ENCODE measurements at regions not wholly inside any gene's neighbourhood (a gene's known extent, or its start where the extent isn't known, plus 50 kb on each side); places are given as distances from the start of the nearest gene placed in this dataset.
"Not testable (repeated sequence)": the region's sequence is repeated elsewhere in the genome, so short reads cannot be mapped to it uniquely, and the experiment has no call there.

GRCh38 chr4:84221704-84222103 is 277.4 kb downstream of the NKX6-1 start:
- intact Hi-C loops (cut with micrococcal nuclease): no loop called here
- Mint-ChIP-seq H3K4me1 (ENCODE audit: low read depth) (no peaks in the 10 kb centered on the region), H3K27me3 (ENCODE audit: low read depth) (no peaks in the 10 kb centered on the region), H3K36me3 (ENCODE audit: low read depth) (no peaks in the 10 kb centered on the region), H3K4me3 (ENCODE audit: low read depth) (no peak overlapping the region), H3K9me3 (no peaks in the 10 kb centered on the region), H3K27ac (no peak overlapping the region)
- DNase-seq (ENCODE audit: low spot score): no peak

- Mint-ChIP-seq H3K4me1 (ENCODE audit: low read depth) (no peaks in the 10 kb centered on the region), H3K27ac (no peak overlapping the region), H3K4me3 (ENCODE audit: low read depth) (no peak overlapping the region), H3K27me3 (ENCODE audit: low read depth) (no peaks in the 10 kb centered on the region), H3K36me3 (ENCODE audit: low read depth) (no peaks in the 10 kb centered on the region), H3K9me3 (no peaks in the 10 kb centered on the region)
- DNase-seq (ENCODE audit: low spot score): no peak
- intact Hi-C loops (cut with micrococcal nuclease): no loop called here
These were observed 278.1 kb downstream of the NKX6-1 start for GRCh38 chr4:84220990-84221389.

DNA sequence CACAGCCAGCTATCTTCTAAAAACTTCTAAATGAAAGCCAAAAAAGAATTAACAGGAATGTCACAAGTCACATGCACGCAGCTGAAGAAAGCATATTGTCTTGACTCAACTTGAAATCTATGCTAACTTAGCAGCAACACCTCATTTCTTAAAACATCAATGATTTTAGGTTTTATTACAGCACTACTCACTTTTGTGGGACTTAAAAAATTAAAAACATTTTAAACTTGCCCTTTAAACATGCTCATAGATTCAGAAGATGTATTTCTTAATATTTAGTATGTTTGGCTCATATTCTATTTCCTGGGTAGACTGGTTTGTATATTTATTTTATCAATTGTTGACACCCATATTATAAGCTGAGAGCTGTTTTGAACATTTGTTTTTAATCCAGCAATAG is 279.4 kb downstream of the NKX6-1 start:
- no peaks in the 10 kb centered on the region for H3K9me3 Mint-ChIP-seq
- H3K27me3 Mint-ChIP-seq (ENCODE audit: low read depth): no peaks in the 10 kb centered on the region
- no peaks in the 10 kb centered on the region for H3K36me3 Mint-ChIP-seq (ENCODE audit: low read depth)
- DNase-seq (ENCODE audit: low spot score): no peak
- H3K4me3 Mint-ChIP-seq (ENCODE audit: low read depth): no peak overlapping the region
- no peaks in the 10 kb centered on the region for H3K4me1 Mint-ChIP-seq (ENCODE audit: low read depth)
- intact Hi-C loops (cut with micrococcal nuclease): no loop called here
- H3K27ac Mint-ChIP-seq: no peak overlapping the region

DNA sequence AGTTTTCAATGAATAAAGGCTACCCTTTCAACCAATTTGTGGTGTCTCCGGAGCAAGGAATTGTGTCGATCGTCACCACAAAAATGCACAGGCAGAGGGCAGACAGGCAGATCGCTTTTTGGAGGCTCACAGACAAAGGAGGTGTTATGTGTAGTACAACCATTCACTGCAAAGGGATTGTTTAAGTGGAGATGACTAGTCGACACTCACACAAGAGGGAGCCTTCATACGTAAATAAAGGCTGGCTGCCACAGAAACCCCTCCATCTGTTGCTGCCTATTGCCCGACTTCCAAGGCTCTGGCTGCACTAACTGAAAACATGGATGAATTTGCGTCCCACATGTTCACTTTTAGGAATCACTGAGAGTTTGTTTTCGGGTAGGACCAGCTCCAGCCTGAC is 281.1 kb downstream of the NKX6-1 start:
- DNase-seq (ENCODE audit: low spot score): no peak
- Mint-ChIP-seq H3K27ac (no peak overlapping the region), H3K36me3 (ENCODE audit: low read depth) (no peaks in the 10 kb centered on the region), H3K27me3 (ENCODE audit: low read depth) (no peaks in the 10 kb centered on the region), H3K4me3 (ENCODE audit: low read depth) (no peak overlapping the region), H3K4me1 (ENCODE audit: low read depth) (no peaks in the 10 kb centered on the region), H3K9me3 (no peaks in the 10 kb centered on the region)
- intact Hi-C loops (cut with micrococcal nuclease): no loop called here

GRCh38 chr4:84215217-84215616 is 283.9 kb downstream of the NKX6-1 start:
- intact Hi-C loops (cut with micrococcal nuclease): no loop called here
- DNase-seq (ENCODE audit: low spot score): no peak
- no peaks in the 10 kb centered on the region for H3K4me1 Mint-ChIP-seq (ENCODE audit: low read depth)

GRCh38 chr4:84206226-84206625 is 292.9 kb downstream of the NKX6-1 start:
- DNase-seq (ENCODE audit: low spot score); intact Hi-C loops (cut with micrococcal nuclease); H3K9me3 Mint-ChIP-seq; H3K27me3 Mint-ChIP-seq (ENCODE audit: low read depth); H3K4me1 Mint-ChIP-seq (ENCODE audit: low read depth); H3K36me3 Mint-ChIP-seq (ENCODE audit: low read depth); H3K27ac Mint-ChIP-seq; H3K4me3 Mint-ChIP-seq (ENCODE audit: low read depth): not testable (repeated sequence)

More at GRCh38 chr4:84215217-84215616, 283.9 kb downstream of the NKX6-1 start:
- no peak overlapping the region for H3K4me3 Mint-ChIP-seq (ENCODE audit: low read depth)
- no peaks in the 10 kb centered on the region for H3K36me3 Mint-ChIP-seq (ENCODE audit: low read depth)
- H3K9me3 Mint-ChIP-seq: no peaks in the 10 kb centered on the region
- no peak overlapping the region for H3K27ac Mint-ChIP-seq
- no peaks in the 10 kb centered on the region for H3K27me3 Mint-ChIP-seq (ENCODE audit: low read depth)

DNA sequence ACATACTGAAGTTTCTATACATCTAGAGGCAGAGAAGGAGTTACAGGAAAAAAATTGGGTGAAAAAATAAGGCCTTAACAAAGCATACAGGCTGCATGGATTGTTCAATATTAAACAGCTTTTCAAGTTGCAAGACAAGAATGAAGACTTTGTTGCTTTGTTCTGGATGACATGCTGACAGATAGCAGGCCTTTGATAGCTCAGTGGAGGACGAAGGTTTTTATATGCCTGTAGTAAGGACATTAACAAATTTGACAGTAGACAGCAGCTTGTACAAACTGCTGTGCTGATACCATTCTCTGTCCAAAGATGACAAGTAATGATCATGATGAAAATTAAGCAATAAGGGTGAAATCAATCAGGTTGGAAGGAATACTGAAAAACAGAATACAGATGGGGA is 309.9 kb downstream of the NKX6-1 start:
- no peak for DNase-seq (ENCODE audit: low spot score)
- Mint-ChIP-seq H3K27ac (no peak overlapping the region), H3K4me3 (ENCODE audit: low read depth) (no peak overlapping the region), H3K4me1 (ENCODE audit: low read depth) (no peaks in the 10 kb centered on the region), H3K9me3 (no peaks in the 10 kb centered on the region), H3K27me3 (ENCODE audit: low read depth) (no peaks in the 10 kb centered on the region), H3K36me3 (ENCODE audit: low read depth) (no peaks in the 10 kb centered on the region)
- intact Hi-C loops (cut with micrococcal nuclease): no loop called here

DNA sequence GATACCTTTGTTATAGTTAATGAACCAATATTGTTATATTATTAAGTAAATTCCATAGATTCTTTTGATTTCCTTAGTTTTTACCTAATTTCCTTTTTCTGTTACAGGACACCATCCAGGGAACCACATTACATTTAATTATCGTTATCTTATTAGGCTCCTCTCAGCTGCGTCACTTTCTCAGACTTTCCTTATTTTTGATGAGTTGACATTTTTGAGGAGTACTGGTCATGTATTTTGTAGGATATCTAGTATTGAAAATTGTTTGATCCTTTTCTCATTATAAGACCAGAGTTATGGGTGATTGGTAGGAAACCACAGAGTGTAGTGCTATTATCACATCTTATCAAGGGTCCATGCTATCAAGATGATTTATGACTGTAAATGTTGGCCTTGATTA is 319.7 kb downstream of the NKX6-1 start:
- H3K9me3 Mint-ChIP-seq: no peaks in the 10 kb centered on the region
- H3K4me1 Mint-ChIP-seq (ENCODE audit: low read depth): no peaks in the 10 kb centered on the region
- H3K27ac Mint-ChIP-seq: no peak overlapping the region
- intact Hi-C loops (cut with micrococcal nuclease): no loop called here
- DNase-seq (ENCODE audit: low spot score): no peak
- no peaks in the 10 kb centered on the region for H3K27me3 Mint-ChIP-seq (ENCODE audit: low read depth)
- H3K36me3 Mint-ChIP-seq (ENCODE audit: low read depth): no peaks in the 10 kb centered on the region
- no peak overlapping the region for H3K4me3 Mint-ChIP-seq (ENCODE audit: low read depth)

- H3K27ac Mint-ChIP-seq: no peak overlapping the region
- H3K9me3 Mint-ChIP-seq: no peaks in the 10 kb centered on the region
- no peaks in the 10 kb centered on the region for H3K27me3 Mint-ChIP-seq (ENCODE audit: low read depth)
- no peaks in the 10 kb centered on the region for H3K4me1 Mint-ChIP-seq (ENCODE audit: low read depth)
- no peak for DNase-seq (ENCODE audit: low spot score)
- intact Hi-C loops (cut with micrococcal nuclease): no loop called here
- no peak overlapping the region for H3K4me3 Mint-ChIP-seq (ENCODE audit: low read depth)
- H3K36me3 Mint-ChIP-seq (ENCODE audit: low read depth): no peaks in the 10 kb centered on the region
These were observed 321.1 kb downstream of the NKX6-1 start for GRCh38 chr4:84177831-84178542.

DNA sequence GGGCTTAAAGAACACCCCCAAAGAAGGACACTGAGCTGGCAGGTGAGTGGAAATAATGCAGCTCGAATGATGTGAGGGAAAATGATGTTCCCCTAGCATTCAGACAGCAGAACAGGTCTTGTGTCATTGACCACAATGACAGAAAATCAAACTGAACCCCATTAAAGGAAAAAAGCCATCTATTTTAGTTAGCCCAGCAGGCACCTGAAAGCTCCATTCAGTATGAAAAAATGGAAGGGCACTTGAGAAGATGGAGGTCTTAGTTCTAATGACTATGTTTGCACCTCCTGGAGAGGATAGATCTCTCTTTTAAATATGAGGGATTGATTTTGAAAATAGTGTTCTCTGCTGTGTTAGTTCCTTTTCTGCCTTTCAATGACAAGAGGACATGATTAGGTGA is 323.1 kb downstream of the NKX6-1 start:
- no peaks in the 10 kb centered on the region for H3K9me3 Mint-ChIP-seq
- intact Hi-C loops (cut with micrococcal nuclease): no loop called here
- no peak overlapping the region for H3K27ac Mint-ChIP-seq
- no peaks in the 10 kb centered on the region for H3K4me1 Mint-ChIP-seq (ENCODE audit: low read depth)
- H3K27me3 Mint-ChIP-seq (ENCODE audit: low read depth): no peaks in the 10 kb centered on the region
- no peak overlapping the region for H3K4me3 Mint-ChIP-seq (ENCODE audit: low read depth)
- H3K36me3 Mint-ChIP-seq (ENCODE audit: low read depth): no peaks in the 10 kb centered on the region
- no peak for DNase-seq (ENCODE audit: low spot score)

GRCh38 chr4:84171871-84172270 is 327.2 kb downstream of the NKX6-1 start:
- Mint-ChIP-seq H3K4me3 (ENCODE audit: low read depth) (no peak overlapping the region), H3K9me3 (no peaks in the 10 kb centered on the region)

DNA sequence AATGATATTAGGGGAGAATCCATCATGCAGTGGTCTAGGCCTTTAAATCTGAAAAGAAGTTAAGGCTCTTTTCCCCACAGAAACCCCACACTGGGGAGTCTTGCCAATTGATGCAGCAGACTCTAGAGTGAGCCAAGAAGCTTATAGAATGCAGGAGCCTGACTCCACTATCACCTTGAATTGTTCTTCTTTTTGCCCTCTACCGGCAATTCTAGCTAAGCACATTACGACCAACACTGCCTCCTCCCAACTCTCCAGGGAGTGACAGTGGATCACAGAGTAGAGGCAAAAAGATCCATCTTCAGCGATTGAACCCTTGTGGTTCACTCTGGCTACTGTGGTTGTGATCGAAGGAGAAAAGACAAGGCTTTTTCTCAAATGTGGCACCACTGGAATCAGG is 331.5 kb downstream of the NKX6-1 start:
- H3K4me3 Mint-ChIP-seq (ENCODE audit: low read depth): no peak overlapping the region
- H3K4me1 Mint-ChIP-seq (ENCODE audit: low read depth): no peaks in the 10 kb centered on the region
- no peak for DNase-seq (ENCODE audit: low spot score)
- H3K27ac Mint-ChIP-seq: no peak overlapping the region
- no peaks in the 10 kb centered on the region for H3K36me3 Mint-ChIP-seq (ENCODE audit: low read depth)
- H3K9me3 Mint-ChIP-seq: no peaks in the 10 kb centered on the region
- intact Hi-C loops (cut with micrococcal nuclease): no loop called here
- no peaks in the 10 kb centered on the region for H3K27me3 Mint-ChIP-seq (ENCODE audit: low read depth)

More at GRCh38 chr4:84171871-84172270, 327.2 kb downstream of the NKX6-1 start:
- H3K36me3 Mint-ChIP-seq (ENCODE audit: low read depth): no peaks in the 10 kb centered on the region
- H3K27ac Mint-ChIP-seq: no peak overlapping the region
- DNase-seq (ENCODE audit: low spot score): no peak
- intact Hi-C loops (cut with micrococcal nuclease): no loop called here
- no peaks in the 10 kb centered on the region for H3K27me3 Mint-ChIP-seq (ENCODE audit: low read depth)
- H3K4me1 Mint-ChIP-seq (ENCODE audit: low read depth): no peaks in the 10 kb centered on the region

- Mint-ChIP-seq H3K36me3 (ENCODE audit: low read depth) (no peaks in the 10 kb centered on the region), H3K27ac (no peak overlapping the region), H3K9me3 (no peaks in the 10 kb centered on the region), H3K4me3 (ENCODE audit: low read depth) (no peak overlapping the region), H3K27me3 (ENCODE audit: low read depth) (no peaks in the 10 kb centered on the region), H3K4me1 (ENCODE audit: low read depth) (no peaks in the 10 kb centered on the region)
- no peak for DNase-seq (ENCODE audit: low spot score)
- intact Hi-C loops (cut with micrococcal nuclease): no loop called here
These were observed 332.0 kb downstream of the NKX6-1 start for GRCh38 chr4:84167093-84167492.

DNA sequence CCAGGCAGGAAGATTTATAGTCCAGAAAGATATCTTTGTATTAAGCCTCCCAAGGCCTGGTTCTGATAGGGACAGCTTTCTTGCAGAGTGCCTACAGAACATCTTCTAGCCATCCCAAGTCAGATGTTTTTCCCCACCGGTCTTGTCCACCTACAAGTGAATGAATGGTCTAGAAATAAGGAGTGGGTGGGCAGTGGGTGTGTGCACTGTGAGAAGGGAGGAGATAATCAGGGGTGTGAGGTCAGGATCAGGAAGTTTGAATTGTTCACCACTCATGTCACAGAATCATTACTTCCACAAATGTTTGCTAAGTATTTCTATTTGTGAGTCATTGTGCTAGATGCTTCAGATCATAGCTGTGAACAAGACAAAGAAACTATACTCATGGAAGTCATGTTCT is 332.6 kb downstream of the NKX6-1 start:
- intact Hi-C loops (cut with micrococcal nuclease): no loop called here
- Mint-ChIP-seq H3K27me3 (ENCODE audit: low read depth) (no peaks in the 10 kb centered on the region), H3K4me3 (ENCODE audit: low read depth) (no peak overlapping the region), H3K27ac (no peak overlapping the region), H3K36me3 (ENCODE audit: low read depth) (no peaks in the 10 kb centered on the region), H3K4me1 (ENCODE audit: low read depth) (no peaks in the 10 kb centered on the region), H3K9me3 (no peaks in the 10 kb centered on the region)
- no peak for DNase-seq (ENCODE audit: low spot score)
